ENCODE measurements at regions not wholly inside any gene's neighbourhood (a gene's known extent, or its start where the extent isn't known, plus 50 kb on each side); places are given as distances from the start of the nearest gene placed in this dataset.
"Not testable (repeated sequence)": the region's sequence is repeated elsewhere in the genome, so short reads cannot be mapped to it uniquely, and the experiment has no call there.

DNA sequence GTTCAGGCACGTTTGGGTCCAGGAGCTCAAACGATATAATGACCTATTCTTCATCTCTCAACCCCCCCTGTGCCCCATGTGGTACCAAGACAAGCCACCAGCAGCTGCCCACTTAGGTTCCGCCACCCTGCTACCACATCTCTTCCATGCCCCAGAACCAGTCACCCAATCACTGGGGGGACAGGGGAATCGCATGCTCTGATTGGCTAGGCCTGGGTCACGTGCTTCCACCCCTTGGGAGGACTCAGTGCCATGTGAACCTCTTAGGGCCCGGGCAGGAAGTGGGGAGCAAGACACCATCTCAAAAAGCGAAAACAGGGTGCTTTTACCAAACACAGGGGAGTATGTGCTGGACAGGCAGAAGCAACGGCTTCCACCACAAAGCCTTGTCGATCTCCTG is 91.3 kb downstream of the KATNIP start:
- Histone ChIP-seq H3K27me3 (ENCODE audit: control insufficient read depth in 1 of 2, insufficient read depth in 2 of 2, low read length in 2 of 2) (no peaks in the 10 kb centered on the region), H3K9me3 (ENCODE audit: low read length) (no peaks in the 10 kb centered on the region), H3K4me3 (ENCODE audit: low read depth in 1 of 2, low read length in 2 of 2) (no peak overlapping the region), H3K27ac (ENCODE audit: low read depth, low read length) (no peak overlapping the region), H3K4me1 (ENCODE audit: insufficient read depth, low read length) (no peaks in the 10 kb centered on the region), H3K36me3 (ENCODE audit: insufficient read depth, low read length) (no peaks in the 10 kb centered on the region), H3K9ac (ENCODE audit: low read length) (no peak overlapping the region)

DNA sequence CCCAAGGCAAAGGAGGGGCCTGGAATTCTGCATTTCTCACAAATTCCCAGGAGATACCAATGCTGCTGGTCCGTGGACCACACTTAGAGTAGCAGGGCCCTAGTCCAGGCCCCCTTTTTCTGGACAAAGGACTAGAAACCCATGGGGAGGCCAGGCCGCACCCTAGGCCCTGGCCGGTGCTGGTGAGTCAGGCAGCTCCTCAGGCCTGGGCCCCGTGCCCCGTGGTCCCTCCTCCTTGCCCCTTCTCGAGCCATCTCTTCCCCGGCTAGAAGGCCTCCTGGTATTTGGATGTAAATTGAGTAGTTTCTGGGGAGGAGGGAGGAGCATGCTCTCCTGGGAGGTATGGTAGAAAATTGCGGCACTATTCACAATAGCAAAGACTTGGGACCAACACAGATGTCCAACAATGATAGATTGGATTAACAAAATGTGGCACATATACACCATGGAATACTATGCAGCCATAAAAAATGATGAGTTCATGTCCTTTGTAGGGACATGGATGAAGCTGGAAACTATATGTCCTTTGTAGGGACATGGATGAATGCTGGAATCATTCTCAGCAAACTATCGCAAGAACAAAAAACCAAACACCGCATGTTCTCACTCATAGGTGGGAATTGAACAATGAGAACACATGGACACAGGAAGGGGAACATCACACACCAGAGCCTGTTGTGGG is 91.9 kb downstream of the KATNIP start:
- H3K4me1 ChIP-seq (ENCODE audit: insufficient read depth, low read length); H3K27me3 ChIP-seq (ENCODE audit: control insufficient read depth in 1 of 2, insufficient read depth in 2 of 2, low read length in 2 of 2); H3K36me3 ChIP-seq (ENCODE audit: insufficient read depth, low read length); H3K9me3 ChIP-seq (ENCODE audit: low read length); H3K27ac ChIP-seq (ENCODE audit: low read depth, low read length); H3K4me3 ChIP-seq (ENCODE audit: low read depth in 1 of 2, low read length in 2 of 2); H3K9ac ChIP-seq (ENCODE audit: low read length): not testable (repeated sequence)

DNA sequence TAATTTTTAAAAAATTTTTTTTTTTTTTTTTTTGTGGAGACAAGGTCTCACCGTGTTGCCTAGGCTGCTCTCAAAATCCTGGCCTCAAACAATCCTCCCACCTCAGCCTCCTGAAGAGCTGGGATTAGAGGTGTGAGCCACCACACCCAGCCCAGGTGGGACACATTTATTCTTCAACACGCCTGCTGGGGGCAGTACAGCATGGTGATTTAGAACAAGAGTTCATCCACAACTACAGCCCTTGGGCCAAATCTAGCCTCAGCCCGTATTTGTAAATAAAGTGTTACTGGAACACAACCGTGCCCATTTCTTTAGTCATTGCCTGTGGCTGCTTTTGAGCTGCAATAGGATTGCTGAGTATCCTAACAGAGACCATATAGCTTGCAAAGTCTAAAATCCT is 92.8 kb downstream of the KATNIP start:
- Histone ChIP-seq H3K4me1 (ENCODE audit: insufficient read depth, low read length) (no peaks in the 10 kb centered on the region), H3K9ac (ENCODE audit: low read length) (no peak overlapping the region), H3K36me3 (ENCODE audit: insufficient read depth, low read length) (no peaks in the 10 kb centered on the region), H3K27me3 (ENCODE audit: control insufficient read depth in 1 of 2, insufficient read depth in 2 of 2, low read length in 2 of 2) (no peaks in the 10 kb centered on the region), H3K9me3 (ENCODE audit: low read length) (no peaks in the 10 kb centered on the region), H3K4me3 (ENCODE audit: low read depth in 1 of 2, low read length in 2 of 2) (no peak overlapping the region), H3K27ac (ENCODE audit: low read depth, low read length) (no peak overlapping the region)

- H3K27ac ChIP-seq (ENCODE audit: low read depth, low read length): no peak overlapping the region
- H3K9ac ChIP-seq (ENCODE audit: low read length): no peak overlapping the region
- no peak overlapping the region for H3K4me3 ChIP-seq (ENCODE audit: low read depth in 1 of 2, low read length in 2 of 2)
- H3K4me1 ChIP-seq (ENCODE audit: insufficient read depth, low read length): no peaks in the 10 kb centered on the region
- no peaks in the 10 kb centered on the region for H3K36me3 ChIP-seq (ENCODE audit: insufficient read depth, low read length)
- no peaks in the 10 kb centered on the region for H3K9me3 ChIP-seq (ENCODE audit: low read length)
- H3K27me3 ChIP-seq (ENCODE audit: control insufficient read depth in 1 of 2, insufficient read depth in 2 of 2, low read length in 2 of 2): no peaks in the 10 kb centered on the region
Measured at GRCh38 chr16:27644165-27644564, 94.2 kb downstream of the KATNIP start.

- Histone ChIP-seq H3K9ac (ENCODE audit: low read length) (no peak overlapping the region), H3K27ac (ENCODE audit: low read depth, low read length) (no peak overlapping the region), H3K4me1 (ENCODE audit: insufficient read depth, low read length) (no peaks in the 10 kb centered on the region), H3K4me3 (ENCODE audit: low read depth in 1 of 2, low read length in 2 of 2) (no peak overlapping the region), H3K9me3 (ENCODE audit: low read length) (no peaks in the 10 kb centered on the region), H3K36me3 (ENCODE audit: insufficient read depth, low read length) (no peaks in the 10 kb centered on the region), H3K27me3 (ENCODE audit: control insufficient read depth in 1 of 2, insufficient read depth in 2 of 2, low read length in 2 of 2) (no peaks in the 10 kb centered on the region)
Measured at GRCh38 chr16:27645396-27645795, 95.5 kb downstream of the KATNIP start.

DNA sequence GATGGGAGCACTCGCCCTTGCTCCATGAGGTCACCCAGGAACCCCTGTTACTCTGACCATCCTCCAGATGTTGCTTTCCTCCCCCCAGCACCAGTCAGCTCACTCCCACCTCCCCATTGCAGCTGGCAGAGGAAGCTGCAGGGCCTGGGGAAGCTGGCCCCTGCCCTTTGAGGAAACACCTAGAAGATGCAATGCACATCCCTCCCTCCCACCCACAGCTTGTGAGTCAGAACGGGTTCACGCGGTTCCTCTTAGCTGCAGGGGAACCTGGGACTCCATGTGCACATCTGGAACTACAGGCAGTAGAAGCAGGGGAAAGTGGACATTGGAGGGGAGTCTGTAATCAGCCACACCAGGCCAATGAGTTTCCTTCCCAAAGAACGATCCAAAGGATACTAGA is 96.9 kb downstream of the KATNIP start:
- Histone ChIP-seq H3K36me3 (ENCODE audit: insufficient read depth, low read length) (no peaks in the 10 kb centered on the region), H3K9me3 (ENCODE audit: low read length) (no peaks in the 10 kb centered on the region), H3K4me1 (ENCODE audit: insufficient read depth, low read length) (no peaks in the 10 kb centered on the region), H3K9ac (ENCODE audit: low read length) (no peak overlapping the region), H3K27ac (ENCODE audit: low read depth, low read length) (no peak overlapping the region), H3K27me3 (ENCODE audit: control insufficient read depth in 1 of 2, insufficient read depth in 2 of 2, low read length in 2 of 2) (no peaks in the 10 kb centered on the region), H3K4me3 (ENCODE audit: low read depth in 1 of 2, low read length in 2 of 2) (no peak overlapping the region)

GRCh38 chr16:27649021-27649420 is 99.1 kb downstream of the KATNIP start:
- no peak overlapping the region for H3K4me3 ChIP-seq (ENCODE audit: low read depth in 1 of 2, low read length in 2 of 2)
- H3K27me3 ChIP-seq (ENCODE audit: control insufficient read depth in 1 of 2, insufficient read depth in 2 of 2, low read length in 2 of 2): no peaks in the 10 kb centered on the region
- H3K27ac ChIP-seq (ENCODE audit: low read depth, low read length): no peak overlapping the region
- H3K36me3 ChIP-seq (ENCODE audit: insufficient read depth, low read length): no peaks in the 10 kb centered on the region
- H3K4me1 ChIP-seq (ENCODE audit: insufficient read depth, low read length): no peaks in the 10 kb centered on the region
- H3K9me3 ChIP-seq (ENCODE audit: low read length): no peaks in the 10 kb centered on the region
- no peak overlapping the region for H3K9ac ChIP-seq (ENCODE audit: low read length)

DNA sequence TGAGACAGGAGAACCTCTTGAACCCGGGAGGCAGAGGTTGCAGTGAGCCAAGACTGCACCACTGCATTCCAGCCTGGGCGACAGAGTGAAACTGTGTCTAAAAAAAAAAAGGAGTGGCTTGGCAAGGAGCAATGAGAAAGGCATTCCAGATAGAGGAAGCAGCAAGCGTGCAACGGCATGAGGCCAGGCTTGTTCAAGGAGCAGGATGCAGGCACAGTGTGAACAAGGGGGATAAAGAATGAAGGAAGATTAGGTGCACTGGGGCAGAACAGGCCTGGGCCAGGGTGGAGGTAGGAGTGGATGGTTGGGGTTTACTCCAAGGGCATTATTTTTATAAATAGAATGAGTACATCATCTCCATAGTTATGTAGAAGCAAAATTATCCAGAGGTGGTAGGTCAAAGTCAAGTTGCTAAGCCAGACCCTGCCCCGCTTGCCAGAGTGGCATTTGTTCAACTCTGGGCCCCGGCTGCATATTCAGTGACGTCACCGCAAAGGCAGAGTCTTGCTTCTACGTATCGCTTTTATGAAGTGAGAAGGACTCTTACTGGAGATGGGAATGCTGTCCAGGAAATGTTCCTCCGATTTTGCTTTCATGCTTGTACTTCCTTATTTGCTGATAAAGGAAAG is 100.2 kb downstream of the KATNIP start:
- Histone ChIP-seq H3K27ac (ENCODE audit: low read depth, low read length) (no peak overlapping the region), H3K4me1 (ENCODE audit: insufficient read depth, low read length) (no peaks in the 10 kb centered on the region), H3K4me3 (ENCODE audit: low read depth in 1 of 2, low read length in 2 of 2) (no peak overlapping the region), H3K9me3 (ENCODE audit: low read length) (no peaks in the 10 kb centered on the region), H3K27me3 (ENCODE audit: control insufficient read depth in 1 of 2, insufficient read depth in 2 of 2, low read length in 2 of 2) (no peaks in the 10 kb centered on the region), H3K9ac (ENCODE audit: low read length) (no peak overlapping the region), H3K36me3 (ENCODE audit: insufficient read depth, low read length) (no peaks in the 10 kb centered on the region)

GRCh38 chr16:27651301-27651700 is 101.4 kb downstream of the KATNIP start:
- no peaks in the 10 kb centered on the region for H3K9me3 ChIP-seq (ENCODE audit: low read length)
- no peak overlapping the region for H3K27ac ChIP-seq (ENCODE audit: low read depth, low read length)
- H3K4me1 ChIP-seq (ENCODE audit: insufficient read depth, low read length): no peaks in the 10 kb centered on the region
- no peaks in the 10 kb centered on the region for H3K36me3 ChIP-seq (ENCODE audit: insufficient read depth, low read length)
- no peak overlapping the region for H3K9ac ChIP-seq (ENCODE audit: low read length)
- H3K4me3 ChIP-seq (ENCODE audit: low read depth in 1 of 2, low read length in 2 of 2): no peak overlapping the region
- H3K27me3 ChIP-seq (ENCODE audit: control insufficient read depth in 1 of 2, insufficient read depth in 2 of 2, low read length in 2 of 2): no peaks in the 10 kb centered on the region

DNA sequence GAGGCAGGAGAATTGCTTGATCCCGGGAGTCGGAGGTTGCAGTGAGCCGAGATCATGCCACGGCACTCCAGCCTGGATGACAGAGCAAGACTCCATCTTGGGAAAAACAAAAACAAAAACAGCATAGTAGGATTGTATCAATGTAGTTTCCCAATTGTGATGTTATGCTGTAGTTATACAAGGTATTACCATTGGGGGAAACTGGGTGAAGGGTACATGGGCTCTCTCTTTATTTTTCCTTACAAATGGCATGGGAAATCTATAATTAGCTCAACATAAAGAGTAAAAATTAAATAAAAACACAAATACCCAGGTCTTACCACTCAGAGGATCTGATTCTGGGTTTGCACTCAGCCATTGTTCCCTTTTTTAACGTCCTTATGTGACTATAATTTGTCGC is 107.9 kb downstream of the KATNIP start:
- Histone ChIP-seq H3K4me1 (ENCODE audit: insufficient read depth, low read length) (no peaks in the 10 kb centered on the region), H3K4me3 (ENCODE audit: low read depth in 1 of 2, low read length in 2 of 2) (no peak overlapping the region), H3K36me3 (ENCODE audit: insufficient read depth, low read length) (no peaks in the 10 kb centered on the region), H3K27ac (ENCODE audit: low read depth, low read length) (no peak overlapping the region), H3K27me3 (ENCODE audit: control insufficient read depth in 1 of 2, insufficient read depth in 2 of 2, low read length in 2 of 2) (no peaks in the 10 kb centered on the region), H3K9ac (ENCODE audit: low read length) (no peak overlapping the region), H3K9me3 (ENCODE audit: low read length) (no peaks in the 10 kb centered on the region)

GRCh38 chr16:27660507-27660906 is 110.6 kb downstream of the KATNIP start:
- Histone ChIP-seq H3K27ac (ENCODE audit: low read depth, low read length) (no peak overlapping the region), H3K4me3 (ENCODE audit: low read depth in 1 of 2, low read length in 2 of 2) (no peak overlapping the region), H3K9me3 (ENCODE audit: low read length) (no peaks in the 10 kb centered on the region), H3K9ac (ENCODE audit: low read length) (no peak overlapping the region), H3K27me3 (ENCODE audit: control insufficient read depth in 1 of 2, insufficient read depth in 2 of 2, low read length in 2 of 2) (no peaks in the 10 kb centered on the region), H3K36me3 (ENCODE audit: insufficient read depth, low read length) (no peaks in the 10 kb centered on the region), H3K4me1 (ENCODE audit: insufficient read depth, low read length) (no peaks in the 10 kb centered on the region)

GRCh38 chr16:27663235-27663634 is 113.3 kb downstream of the KATNIP start:
- not testable (repeated sequence) for H3K27me3 ChIP-seq (ENCODE audit: control insufficient read depth in 1 of 2, insufficient read depth in 2 of 2, low read length in 2 of 2); H3K4me1 ChIP-seq (ENCODE audit: insufficient read depth, low read length); H3K36me3 ChIP-seq (ENCODE audit: insufficient read depth, low read length); H3K9ac ChIP-seq (ENCODE audit: low read length); H3K27ac ChIP-seq (ENCODE audit: low read depth, low read length); H3K9me3 ChIP-seq (ENCODE audit: low read length); H3K4me3 ChIP-seq (ENCODE audit: low read depth in 1 of 2, low read length in 2 of 2)

Data from muscle layer of colon (tissue), 2 donors.